ENCODE measurements at regions not wholly inside any gene's neighbourhood (a gene's known extent, or its start where the extent isn't known, plus 50 kb on each side); places are given as distances from the start of the nearest gene placed in this dataset.
"Not testable (repeated sequence)": the region's sequence is repeated elsewhere in the genome, so short reads cannot be mapped to it uniquely, and the experiment has no call there.

DNA sequence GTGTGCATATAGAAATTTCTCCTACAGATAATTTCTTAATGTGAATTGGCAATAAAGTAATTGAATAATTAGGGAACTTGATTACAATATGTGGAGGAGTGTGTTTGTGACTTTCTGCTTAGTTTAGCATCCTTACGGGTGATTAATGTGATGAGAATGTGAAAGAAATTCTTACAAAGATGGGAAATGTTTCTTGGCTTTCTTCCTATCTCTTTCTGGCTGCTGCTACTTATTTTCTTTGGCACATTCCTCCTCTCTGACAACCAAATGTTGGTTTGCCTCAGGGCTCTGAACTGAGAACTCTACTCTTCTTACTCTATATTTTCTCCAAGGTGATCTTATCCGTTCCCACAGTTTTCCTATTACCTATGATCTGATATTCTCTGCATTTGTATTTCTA lies 300.1 kb downstream of the TBC1D4 start:
- peak in 4 of 11 donors; percentile 10 to 33 (median 25) for DNase-seq (ENCODE audit: extremely low read depth in 1 of 11, low read depth in 9 of 11, low spot score in 4 of 11)

DNA sequence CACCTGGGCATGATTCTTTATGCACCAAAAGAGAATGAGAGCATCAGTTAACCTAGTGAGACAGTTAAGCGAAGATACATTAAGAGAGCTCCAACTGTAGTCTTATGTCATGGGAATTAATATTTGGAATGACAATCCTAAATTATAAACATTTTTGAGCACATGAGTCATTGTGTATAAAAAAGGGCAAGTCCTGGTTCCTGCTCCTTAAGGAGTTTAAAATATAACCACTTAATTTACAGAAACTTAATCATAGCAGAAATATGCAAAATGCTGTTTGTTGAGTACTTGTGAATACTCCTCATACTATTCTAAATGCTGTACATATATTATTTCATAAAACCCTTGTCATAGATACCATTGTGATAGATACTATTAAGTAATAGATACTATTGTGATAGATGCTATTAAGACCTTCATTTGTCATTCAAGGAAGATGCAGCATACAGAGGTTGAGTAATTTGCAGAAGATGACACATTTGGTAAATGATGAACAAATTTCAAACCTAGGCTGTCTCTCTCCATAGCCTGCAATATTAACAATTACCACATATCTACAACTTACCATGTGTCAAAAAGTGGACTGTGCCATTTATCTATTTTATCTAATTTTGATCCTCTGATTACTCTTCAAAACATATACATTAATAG lies 301.0 kb downstream of the TBC1D4 start:
- no peak for DNase-seq (ENCODE audit: extremely low read depth in 1 of 11, low read depth in 9 of 11, low spot score in 4 of 11)

DNA sequence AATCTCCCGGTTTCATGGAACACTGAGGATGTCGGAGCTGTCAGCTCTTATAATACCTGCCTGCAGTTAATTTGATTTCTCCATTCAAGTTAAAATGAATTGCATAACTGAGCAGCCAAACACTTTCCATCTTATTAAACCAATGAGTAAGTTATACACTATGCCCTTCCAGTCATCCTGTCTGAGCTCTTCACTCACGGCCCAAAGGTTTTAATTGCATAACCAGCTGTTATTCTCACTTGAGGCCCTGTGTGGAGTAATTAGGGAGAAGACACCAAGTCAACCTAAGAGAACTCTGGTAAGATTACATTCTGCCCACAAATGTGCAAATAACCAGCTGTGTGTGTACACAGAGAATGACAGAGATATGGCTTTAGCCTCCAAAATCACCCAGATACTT lies 303.5 kb downstream of the TBC1D4 start:
- no peak for DNase-seq (ENCODE audit: extremely low read depth in 1 of 11, low read depth in 9 of 11, low spot score in 4 of 11)

DNA sequence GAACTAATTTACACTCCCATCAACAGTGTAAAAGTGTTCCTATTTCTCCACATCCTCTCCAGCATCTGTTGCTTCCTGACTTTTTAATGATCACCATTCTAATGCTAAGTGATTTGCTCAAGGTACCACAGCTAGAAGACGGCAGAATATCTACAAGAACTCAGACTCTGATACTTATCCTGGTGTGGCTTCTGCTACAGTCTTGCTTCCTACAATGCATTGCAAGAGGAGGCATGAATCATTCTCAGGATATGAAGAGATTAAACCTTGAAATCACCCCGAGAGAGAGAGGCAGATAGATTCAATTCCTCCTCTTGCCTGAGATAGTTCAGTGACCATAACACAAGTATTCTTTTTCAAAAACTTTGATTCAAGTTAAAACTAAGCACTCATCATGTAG lies 306.4 kb downstream of the TBC1D4 start:
- no peak for DNase-seq (ENCODE audit: extremely low read depth in 1 of 11, low read depth in 9 of 11, low spot score in 4 of 11)

DNA sequence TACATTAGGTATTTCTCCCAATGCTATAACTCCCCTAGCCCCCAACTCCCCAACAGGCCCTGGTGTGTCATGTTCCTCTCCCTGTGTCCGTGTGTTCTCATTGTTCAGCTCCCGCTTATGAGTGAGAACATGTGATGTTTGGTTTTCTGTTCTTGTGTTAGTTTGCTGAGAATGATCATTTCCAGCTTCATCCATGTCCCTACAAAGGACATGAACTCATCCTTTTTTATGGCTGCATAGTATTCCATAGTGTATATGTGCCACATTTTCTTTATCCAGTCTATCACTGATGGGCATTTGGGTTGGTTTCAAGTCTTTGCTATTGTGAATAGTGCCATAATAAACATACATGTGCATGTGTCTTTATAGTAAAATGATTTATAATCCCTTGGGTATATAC lies 306.9 kb downstream of the TBC1D4 start:
- not testable (repeated sequence) for DNase-seq (ENCODE audit: extremely low read depth in 1 of 11, low read depth in 9 of 11, low spot score in 4 of 11)

DNA sequence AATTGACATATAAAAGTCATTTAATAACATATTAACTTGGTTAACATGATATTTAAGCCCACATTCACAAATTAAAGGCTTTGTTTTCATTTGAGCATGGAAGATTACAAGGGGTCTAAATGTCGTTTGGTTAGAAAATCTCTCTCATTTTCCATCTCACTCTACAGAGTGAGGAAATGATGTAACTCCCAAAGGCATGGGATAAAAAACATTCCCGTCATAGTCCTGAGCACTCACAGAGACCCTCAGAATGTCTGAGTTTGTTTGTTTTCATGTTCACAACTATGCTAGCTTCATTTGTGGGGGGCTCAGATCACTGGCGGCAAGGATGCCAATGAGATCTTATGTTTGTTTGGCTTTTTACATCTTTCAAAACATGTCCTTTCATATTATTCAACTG lies 307.5 kb downstream of the TBC1D4 start:
- no peak for DNase-seq (ENCODE audit: extremely low read depth in 1 of 11, low read depth in 9 of 11, low spot score in 4 of 11)

DNA sequence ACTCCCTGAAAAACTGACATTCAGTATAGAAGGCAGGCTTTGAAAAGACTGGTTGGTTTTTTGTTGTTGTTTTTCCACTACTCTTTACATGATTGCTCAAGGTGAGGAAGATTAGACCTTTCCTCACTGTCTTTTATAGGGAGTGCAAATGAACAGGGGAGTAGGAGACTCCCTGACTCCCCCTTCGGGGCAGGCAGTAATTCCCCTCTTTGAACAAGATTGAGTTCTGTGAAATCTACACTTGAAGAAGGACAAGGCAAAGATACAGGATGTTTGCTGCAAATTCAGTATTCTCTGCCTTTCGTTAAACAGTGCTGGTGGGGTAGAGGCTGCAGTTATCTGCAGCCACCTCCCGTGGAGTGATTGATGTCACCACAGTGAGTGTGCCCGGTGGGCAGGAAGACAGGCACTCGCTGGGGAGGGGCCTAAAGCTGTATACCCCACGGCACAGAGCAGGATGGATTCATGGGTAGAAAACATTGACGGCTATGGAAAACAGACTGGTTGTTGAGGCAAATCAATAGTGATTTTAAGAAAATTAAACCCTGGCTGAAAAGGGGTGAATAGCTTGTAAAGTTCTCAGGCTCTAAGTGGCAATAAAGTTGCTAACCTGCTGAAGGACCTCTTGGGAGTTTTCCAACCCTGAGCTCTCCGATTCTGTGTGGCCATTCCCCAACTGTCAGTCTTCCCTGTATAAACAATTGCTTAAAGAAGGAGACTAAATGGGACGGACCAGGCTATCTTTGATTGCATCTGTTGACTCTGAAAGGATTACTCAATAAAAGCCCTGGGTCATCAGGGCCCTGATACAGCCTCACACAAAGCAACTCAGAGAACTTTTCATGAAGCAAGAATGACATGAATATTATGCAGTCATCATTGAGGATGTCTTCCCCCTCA lies 308.3 kb downstream of the TBC1D4 start:
- no peak for DNase-seq (ENCODE audit: extremely low read depth in 1 of 11, low read depth in 9 of 11, low spot score in 4 of 11)

DNA sequence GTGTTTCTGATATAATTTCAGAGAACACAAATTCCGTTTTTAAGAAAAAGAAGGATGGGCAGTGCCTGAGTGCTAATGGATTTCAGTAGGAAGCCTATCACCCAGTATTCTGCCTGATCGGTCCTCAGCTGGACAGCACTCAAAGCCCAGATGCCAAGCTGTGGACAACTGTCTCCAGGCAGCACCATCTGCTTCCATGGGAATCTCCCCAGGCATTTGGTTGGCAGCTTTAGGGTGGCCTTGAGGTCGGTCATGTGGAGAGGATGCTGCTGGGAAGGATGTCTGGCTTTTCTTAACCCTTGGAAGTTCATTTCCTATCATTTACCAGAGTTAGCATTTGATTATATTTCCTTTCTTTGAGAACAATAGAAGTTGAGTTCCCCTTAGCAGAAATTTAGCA lies 311.7 kb downstream of the TBC1D4 start:
- no peak for DNase-seq (ENCODE audit: extremely low read depth in 1 of 11, low read depth in 9 of 11, low spot score in 4 of 11)

DNA sequence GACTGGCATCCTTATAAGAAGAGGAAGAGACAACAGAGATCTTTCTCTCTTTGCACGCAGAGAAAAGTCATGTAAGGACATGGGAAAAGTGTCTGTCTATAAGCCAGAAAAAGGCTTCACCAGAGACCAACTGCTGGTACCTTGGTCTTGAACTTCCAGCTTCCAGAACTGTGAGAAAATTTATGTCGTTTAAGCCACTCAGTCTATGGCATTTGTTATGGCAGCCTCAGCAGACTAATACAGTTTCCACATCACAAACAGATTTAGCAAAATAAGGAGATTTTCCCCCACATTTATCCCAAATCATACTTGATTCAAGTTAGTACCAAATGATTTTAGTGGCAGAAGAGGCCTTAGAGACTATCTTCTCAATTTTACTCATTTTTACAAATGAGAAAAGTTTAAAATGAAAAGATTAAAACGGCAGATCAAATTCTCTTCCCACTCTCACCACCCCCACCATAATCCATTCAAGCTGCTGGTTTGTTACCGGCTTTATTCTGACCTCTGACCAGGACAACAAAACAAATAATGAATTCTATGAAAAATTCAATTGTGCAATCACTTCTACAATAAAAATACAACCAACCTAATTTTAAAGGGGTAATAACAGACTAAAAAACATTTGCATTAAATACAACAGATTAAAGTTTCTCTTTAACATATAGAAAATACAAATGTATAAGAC lies 316.3 kb downstream of the TBC1D4 start:
- no peak for DNase-seq (ENCODE audit: extremely low read depth in 1 of 11, low read depth in 9 of 11, low spot score in 4 of 11)

DNA sequence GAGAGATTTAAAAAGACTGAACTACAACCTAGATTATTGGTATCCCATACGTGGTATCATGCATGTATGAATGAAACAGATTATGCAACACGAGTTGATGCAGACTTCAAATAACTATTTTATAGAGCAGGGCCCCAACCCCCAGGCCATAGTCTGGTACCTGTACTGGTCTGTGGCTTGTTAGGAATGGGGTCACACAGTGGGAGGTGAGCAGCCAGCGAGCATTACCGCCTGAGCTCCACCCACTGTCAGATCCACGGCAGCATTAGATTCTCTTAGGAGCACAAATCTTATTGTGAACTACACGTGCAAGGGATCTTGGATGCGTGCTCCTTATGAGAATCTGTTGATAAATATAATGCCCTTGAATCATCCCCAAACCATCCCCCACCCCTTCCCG lies 320.2 kb downstream of the TBC1D4 start:
- DNase-seq (ENCODE audit: extremely low read depth in 1 of 11, low read depth in 9 of 11, low spot score in 4 of 11) = no peak

DNA sequence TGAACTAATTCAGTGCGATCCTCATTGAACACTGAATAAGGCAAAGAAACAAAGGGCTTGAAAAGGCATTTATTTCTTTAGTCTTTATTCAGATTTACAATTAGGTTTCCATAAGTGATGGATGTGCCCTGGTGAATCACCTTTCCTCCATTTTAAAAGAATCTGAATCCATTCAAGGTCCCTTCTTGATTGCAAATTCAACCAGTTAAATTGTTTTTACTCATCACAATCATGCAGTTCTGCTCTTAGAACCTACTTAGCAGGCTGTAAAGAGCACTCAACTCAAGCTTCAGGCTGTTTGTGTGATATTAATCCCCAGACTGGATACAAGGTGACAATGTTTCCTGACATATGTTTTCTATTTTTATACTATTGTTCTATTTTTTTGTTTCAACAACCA lies 321.0 kb downstream of the TBC1D4 start:
- DNase-seq (ENCODE audit: extremely low read depth in 1 of 11, low read depth in 9 of 11, low spot score in 4 of 11) = no peak

DNA sequence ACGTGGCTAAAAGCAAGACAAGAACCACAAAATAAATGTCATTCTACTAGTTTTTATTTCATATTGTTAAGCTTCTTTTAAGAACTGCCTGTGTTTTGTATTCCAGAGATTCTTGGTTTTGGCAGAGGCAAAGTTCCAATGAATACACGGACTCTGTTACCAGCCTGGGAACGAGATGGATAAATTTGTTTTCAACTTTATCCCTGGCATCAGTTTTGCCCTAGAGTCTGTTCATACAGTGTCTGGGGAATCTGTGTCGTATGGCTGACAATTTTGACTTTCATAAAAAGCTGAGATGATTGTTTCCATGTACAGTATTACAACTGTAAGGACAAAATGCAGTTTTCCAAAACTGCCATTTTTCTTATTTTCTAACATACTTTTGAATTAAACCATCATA lies 327.6 kb downstream of the TBC1D4 start:
- DNase-seq (ENCODE audit: extremely low read depth in 1 of 11, low read depth in 9 of 11, low spot score in 4 of 11) = no peak

DNA sequence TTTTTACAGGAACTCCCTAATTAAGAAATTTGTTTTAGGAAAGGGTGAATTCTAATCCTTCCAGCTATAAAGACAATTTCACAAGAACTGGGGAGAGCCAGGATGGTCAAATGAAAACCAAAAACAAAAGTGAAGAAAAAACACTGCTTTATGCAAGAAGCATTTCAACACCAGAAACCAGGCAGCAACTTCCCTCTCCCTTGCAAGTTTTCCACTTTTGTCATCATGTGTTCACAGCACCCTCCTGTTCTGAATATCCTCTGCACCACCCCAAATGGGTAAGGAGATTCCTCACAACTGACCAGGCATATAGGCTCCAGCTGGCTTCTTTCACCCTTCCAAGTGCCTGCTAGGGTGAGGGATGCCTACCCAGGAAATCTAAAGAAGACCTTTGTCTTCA lies 328.1 kb downstream of the TBC1D4 start:
- no peak for DNase-seq (ENCODE audit: extremely low read depth in 1 of 11, low read depth in 9 of 11, low spot score in 4 of 11)

DNA sequence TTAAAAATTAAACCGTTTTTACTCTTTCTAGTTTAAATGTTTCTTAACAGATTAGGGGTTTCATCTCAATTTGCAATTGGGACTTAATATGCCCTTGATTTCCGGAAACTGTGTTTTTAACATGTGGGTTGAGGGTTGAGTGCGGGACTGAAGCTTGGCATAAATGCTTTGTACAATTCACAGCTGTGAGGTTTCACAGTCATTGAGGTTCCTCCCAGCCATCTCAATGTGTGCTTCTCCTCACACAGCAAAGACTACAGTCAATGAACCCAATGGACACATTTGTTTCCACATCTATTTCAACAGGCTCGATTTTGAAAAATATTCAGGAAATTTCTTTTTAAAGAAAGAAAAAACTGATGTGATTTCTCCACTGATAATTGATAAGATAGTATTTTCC lies 328.6 kb downstream of the TBC1D4 start:
- no peak for DNase-seq (ENCODE audit: extremely low read depth in 1 of 11, low read depth in 9 of 11, low spot score in 4 of 11)

DNA sequence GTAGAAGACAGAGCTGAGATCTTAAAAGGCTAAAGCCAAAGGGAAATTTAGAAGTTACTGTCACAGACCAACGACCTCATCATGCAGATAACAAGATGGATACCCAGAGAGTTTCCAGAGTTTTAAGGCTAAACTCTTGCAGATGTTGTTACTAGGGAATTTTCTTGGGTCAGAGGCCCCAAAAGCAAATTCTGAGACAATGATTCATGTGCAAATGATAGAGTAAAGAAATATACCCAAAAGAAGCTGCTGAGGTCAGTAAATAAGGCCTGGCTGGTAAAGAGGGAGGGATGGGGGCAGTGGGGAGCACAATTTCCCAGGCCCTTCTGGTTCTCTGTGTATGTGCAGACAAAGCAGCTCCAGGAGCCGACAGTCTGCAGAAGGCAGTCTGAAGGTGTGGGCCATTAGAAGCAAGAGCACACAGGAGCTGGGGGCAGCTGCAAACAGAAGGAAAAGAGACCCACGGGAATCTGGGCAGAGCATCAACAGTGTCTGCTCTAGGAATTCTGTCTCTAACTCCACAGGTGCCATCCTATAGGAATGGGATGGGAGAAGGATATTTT lies 330.8 kb downstream of the TBC1D4 start:
- no peak for DNase-seq (ENCODE audit: extremely low read depth in 1 of 11, low read depth in 9 of 11, low spot score in 4 of 11)

DNA sequence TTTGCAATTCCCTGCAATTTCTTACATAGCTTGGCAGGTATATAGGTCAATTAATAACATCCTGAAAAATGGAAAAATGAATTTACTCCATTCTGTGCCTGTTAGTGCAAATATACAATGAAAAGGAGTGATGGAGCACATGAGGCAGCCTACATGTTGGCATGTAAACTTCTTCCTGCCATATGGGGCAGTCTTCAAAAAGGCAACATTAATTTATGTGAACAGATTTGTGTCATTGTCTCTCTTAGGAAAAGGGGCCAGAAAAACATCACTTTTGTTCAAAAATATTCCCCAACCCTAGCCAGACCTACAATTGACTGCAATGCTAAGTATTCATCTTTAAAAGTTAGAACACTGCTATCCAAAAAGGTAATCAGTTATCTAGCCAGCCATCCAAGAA lies 332.2 kb downstream of the TBC1D4 start:
- no peak for DNase-seq (ENCODE audit: extremely low read depth in 1 of 11, low read depth in 9 of 11, low spot score in 4 of 11)

DNA sequence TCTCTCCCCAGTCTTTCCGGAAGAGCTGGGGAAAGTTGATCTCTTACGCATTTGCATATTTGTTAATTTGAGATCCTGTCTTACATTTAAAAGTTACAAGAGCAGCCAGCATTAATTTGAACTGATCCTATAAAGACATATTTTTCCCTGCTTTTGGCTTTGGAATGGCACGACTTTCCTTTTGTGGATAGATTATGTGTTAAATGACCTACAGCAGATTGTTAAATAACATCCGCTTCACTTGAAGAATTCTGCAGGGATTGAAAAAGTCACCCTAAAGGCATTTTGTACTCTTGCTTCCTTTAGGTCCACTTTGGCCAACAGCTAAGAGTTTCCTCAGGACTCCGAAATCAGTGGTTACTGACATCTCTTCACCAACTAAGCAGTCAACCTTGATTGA lies 334.0 kb downstream of the TBC1D4 start:
- DNase-seq (ENCODE audit: extremely low read depth in 1 of 11, low read depth in 9 of 11, low spot score in 4 of 11) = no peak

DNA sequence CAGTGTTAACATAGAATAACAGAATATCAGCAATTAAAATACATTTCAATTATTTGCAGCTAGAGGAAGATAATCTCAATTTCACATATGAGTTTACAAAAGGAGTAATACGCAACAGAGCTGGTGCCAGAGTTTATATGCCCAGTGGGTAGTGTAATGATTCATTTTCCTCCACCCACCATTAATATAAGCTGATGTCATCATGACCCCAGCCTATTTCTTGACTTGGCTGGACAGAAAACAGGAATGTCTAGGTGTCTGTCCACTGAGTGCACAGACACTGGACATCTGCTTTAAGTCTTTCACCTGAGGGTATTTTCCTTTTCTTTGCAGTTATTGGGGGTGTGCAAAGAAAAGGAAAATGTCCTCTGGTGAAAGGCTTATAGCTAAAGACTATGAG lies 335.5 kb downstream of the TBC1D4 start:
- no peak for DNase-seq (ENCODE audit: extremely low read depth in 1 of 11, low read depth in 9 of 11, low spot score in 4 of 11)

DNA sequence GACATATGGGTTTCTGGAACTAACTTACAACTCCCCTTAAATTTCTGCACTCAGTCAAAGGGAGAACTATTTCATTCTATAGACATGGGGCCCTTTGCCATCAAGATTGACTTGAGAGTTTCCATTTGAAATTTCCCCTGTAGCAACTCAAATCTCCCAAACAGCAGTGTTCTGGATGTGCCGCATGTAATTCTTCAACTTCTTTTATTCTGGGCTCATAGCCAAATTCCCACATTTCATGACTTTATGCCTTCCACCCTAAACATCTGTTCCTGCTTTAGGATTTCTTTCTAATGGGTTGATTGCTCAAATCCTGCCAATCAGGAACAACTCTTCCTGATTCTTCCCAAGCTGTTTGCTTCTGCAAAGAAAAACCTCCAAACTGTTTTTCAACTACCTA lies 336.0 kb downstream of the TBC1D4 start:
- peak in 7 of 11 donors; percentile 12 to 51 (median 31) for DNase-seq (ENCODE audit: extremely low read depth in 1 of 11, low read depth in 9 of 11, low spot score in 4 of 11)

DNA sequence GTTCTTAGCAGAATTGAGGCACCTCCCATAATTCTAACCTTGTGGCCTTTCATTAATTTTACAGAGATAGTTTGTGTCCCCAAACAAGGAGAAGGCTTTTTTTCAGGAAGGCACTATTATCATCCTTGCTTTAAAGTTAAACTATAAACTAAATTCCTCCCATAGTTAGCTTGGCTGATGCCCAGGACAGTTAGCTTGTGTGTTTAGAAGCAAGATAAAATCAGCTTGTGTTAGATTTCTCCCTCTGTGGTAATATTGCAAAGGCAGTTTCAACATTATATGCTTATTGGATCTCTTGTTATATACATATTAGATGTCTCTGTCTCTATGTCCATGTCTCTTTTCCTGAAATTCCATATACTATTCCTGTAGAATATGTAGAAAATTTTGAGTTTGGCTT lies 342.7 kb downstream of the TBC1D4 start:
- no peak for DNase-seq (ENCODE audit: extremely low read depth in 1 of 11, low read depth in 9 of 11, low spot score in 4 of 11)
